GM19351 (cell line): ENCODE measurements at regions not wholly inside any gene's neighbourhood (a gene's known extent, or its start where the extent isn't known, plus 50 kb on each side); places are given as distances from the start of the nearest gene placed in this dataset.
"Not testable (repeated sequence)": the region's sequence is repeated elsewhere in the genome, so short reads cannot be mapped to it uniquely, and the experiment has no call there.

Experiments used
- ATAC-seq: cut with Tn5 transposase; IDR thresholded peaks from one replicate; pipeline ENCODE4 v1.9.1; 2021; ENCODE audit warnings: mild to moderate bottlenecking, moderate library complexity; ENCODE audit not compliant: unreplicated experiment

DNA sequence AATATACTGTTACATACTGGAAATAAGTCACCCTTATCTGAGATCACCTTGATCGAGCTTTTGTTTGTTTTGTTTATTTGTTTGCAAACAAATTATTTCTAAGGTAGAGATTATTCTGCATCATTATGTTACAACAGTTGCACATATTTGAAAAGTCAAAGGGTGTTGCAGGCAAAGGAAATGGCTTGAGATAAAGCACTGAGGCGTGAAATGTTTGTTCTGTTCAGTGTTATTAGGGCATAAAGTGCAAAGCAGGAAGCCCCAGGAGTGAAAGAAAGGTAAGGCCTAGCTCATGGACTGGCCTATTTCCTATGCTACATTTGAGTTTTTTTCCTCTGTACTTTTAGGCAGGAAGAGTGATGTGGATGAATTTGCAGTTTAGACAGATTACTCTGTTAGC, 1815.6 kb upstream of the LRRTM1 start:
- ATAC-seq: no peak

DNA sequence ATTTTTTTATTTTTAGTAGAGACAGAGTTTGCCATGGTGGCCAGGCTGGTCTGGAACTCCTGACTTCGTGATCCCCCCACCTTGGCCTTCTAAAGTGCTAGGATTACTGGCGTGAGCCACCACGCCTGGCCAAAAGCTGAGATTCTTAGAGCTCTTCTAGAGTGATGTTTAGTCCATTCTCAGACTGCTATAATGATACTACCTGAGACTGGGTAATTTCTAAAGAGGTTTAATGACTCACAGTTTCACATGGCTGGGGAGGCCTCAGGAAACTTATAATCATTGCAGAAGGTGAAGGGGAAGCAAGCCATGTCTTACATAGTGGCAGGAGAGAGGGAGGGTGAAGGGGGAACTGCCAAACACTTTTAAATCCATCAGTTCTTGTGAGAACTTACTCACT, 1804.9 kb upstream of the LRRTM1 start:
- ATAC-seq: no peak

DNA sequence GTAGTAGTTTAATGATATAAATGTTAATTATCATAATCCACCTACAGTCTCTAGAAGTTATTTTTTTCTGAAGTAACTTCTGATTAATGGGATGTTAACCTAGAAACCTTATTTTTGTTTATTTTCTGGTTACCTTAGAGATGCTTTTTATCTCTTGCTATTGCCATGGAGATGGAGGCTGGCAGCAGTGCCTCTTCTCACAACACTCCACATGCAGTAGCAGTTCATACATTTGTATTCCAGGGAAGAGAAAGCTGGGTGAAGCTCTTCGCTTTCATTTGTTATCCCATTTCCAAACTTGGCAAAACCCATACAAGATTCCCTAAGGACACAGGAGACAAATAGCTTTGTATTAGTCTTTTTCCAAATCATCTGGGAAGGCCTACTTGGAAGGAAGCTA, 1794.1 kb upstream of the LRRTM1 start:
- no peak for ATAC-seq

DNA sequence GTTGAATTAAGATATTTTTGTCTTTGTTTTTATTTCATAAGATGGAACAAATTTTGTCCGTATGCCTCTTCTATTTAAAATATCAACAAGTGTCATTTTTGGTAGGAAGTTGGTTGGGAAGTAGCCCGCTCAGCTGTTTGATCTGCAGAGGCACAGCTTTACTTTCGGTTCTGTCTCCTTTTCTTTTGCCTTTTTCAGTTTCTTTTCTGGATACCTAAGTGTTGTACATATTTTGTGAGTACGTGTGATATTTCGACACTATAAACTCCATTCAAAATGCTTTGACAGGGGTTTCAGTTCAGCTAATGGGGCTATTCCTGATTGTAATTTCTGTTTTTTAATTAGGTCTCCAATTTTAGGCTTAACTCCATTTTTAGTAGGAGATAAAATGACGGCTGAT, 1785.0 kb upstream of the LRRTM1 start:
- ATAC-seq: no peak

DNA sequence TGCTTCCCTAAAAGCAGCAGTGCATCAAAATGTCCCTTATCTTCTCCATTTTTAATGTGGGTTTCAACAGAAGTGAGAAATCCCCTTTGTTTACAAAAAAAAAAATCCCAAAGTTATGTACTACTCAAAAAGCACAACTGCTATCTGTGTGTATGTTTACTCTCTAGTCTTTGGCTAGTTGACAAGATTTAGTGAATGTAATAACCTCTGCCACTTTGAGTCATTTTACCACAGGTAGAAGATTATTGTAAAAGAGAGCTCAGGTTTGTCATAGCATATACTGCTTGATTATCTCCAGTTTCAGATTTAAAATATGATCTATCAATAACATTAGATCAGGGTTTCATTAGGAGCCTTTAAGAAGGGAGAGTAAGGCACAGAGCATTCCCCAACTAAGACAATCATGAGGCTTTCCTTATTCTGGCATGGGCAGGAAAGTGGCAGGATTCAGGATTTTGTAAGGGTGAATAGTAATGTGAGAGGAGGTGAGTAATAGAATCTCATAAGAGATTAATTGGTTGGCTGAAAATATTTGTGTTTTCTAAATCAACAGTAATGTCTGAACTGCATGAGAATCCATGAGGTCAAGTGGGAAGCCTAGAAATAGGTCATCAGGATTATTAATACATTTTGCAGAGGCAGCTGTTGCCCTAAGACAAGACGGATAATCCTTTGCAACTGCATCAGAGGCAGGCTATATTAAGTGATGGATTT, 1780.3 kb upstream of the LRRTM1 start:
- no peak for ATAC-seq

DNA sequence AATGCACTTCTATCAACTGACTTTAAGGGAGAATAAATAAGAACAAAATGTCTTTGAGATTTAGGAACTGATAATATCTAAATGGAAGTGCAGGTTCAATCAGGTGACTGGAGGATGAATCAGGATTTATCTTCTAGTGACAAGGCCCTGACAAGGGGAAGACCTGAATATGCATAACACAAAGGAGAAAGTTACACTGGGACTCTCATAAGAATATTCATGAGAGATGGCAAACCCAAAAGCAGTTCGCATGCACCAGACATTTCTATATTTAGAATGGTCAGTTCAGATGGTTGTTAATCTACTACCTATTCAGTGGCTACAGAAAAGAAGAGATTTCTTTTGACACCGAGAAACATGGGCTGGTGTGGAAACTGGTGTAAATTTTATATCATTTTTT, 1771.3 kb upstream of the LRRTM1 start:
- ATAC-seq: no peak

DNA sequence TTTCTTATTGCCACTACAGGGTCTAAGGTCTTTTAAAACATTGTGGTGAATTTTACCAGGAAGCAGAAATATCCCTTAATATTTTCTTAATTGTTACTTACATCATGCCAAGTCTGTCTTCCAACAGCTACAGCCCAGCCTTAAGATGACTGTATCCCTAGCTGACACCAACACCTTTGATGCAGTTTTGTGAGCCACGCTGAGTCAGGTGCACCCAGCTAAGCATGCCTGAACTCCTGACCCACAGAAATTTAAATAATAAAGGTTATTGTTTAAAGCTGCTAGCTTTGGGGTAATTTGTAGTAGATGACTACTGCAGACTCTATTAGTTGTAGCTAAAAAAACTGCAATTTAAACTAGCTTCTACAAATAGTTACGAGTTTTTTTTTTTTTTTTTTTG, 1757.9 kb upstream of the LRRTM1 start:
- ATAC-seq: no peak

DNA sequence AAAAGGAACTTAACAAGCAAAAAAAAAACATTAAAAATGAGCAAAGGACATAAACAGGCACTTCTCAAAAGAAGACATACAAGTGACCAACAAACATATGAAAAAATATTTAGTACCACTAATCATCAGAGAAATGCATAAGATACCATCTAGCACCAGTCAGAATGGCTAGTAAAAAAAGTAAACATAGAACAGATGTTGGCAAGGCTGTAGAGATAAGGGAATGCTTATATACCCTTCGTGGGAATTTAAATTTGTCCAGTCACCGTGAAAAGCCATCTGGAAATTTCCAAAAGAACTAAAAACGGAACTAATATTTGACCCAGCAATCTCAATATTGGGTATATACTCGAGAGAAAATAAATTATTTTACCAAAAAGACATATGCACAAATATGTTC, 1751.3 kb upstream of the LRRTM1 start:
- ATAC-seq: no peak

- no peak for ATAC-seq
Measured at GRCh38 chr2:82043867-82044266, 1739.3 kb upstream of the LRRTM1 start.

DNA sequence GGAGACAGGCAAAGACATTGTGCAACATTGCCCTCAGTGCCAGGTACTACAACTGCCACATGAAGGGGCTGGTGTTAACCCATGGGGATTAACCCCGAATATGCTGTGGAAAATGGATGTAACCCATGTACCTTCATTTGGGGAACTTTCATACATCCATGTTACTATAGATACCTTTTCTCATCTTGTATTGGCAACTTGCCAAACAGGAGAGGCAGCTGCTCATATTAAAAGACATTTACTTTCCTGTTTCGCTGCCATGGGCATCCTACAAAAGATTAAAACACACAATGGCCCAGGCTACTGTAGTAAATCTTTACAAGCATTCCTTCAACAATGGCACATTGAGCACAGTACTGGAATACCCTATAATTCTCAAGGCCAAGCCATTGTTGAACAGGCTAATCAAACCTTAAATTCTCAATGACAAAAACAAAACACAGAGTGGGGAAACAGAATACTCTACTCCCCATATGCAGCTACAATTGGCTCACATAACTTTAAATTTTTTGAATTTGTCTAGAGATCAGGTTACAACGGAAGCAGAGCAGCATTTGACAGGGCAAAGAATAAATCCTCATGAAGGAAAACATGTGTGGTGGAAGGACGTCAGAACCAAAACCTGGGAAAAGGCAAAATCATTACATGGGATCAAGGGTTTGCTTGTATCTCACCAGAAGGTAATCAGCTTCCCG, 1723.5 kb upstream of the LRRTM1 start:
- ATAC-seq: no peak

GRCh38 chr2:82023710-82024109, 1719.2 kb upstream of the LRRTM1 start:
- ATAC-seq: no peak

DNA sequence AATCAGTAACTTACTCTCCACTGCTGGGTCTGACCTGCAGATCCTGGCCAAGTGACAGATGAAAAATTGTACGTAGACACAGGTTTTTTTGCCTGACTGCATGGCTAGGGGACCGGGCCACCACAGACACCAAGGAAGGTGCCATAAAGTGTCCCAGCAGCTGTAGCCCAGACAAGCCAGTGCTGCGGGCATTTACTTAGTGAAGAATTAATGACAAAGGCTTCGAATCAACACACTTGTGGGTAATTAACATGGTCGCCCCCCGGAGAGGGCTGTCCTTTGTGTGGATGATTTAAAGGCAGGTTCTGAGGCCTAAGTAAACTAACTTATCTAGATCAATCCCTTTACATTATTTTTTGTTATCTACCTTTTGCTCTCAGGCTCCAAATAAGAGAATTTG, 1709.1 kb upstream of the LRRTM1 start:
- ATAC-seq: no peak

- ATAC-seq: no peak
Measured at GRCh38 chr2:82007071-82007664, 1702.6 kb upstream of the LRRTM1 start.

DNA sequence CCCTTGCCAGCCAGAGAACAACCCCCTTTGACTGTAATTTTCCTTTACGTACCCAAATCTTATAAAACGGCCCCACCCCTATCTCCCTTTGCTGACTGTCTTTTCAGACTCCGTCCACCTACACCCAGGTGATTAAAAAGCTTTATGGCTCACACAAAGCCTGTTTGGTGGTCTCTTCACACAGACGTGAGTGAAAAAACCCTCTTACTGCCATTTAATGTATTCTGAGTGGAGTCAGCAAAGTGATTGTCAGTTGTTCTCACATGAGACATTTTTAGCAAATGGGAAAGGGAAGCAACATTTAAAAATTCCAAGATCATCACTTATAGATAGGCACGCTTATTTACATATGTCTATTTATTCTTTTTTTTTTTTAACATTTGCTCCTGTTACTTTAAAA, 1701.3 kb upstream of the LRRTM1 start:
- ATAC-seq: not testable (repeated sequence)

- ATAC-seq: no peak
Measured at GRCh38 chr2:82001614-82002013, 1697.1 kb upstream of the LRRTM1 start.

GRCh38 chr2:82000606-82001005, 1696.1 kb upstream of the LRRTM1 start:
- no peak for ATAC-seq

DNA sequence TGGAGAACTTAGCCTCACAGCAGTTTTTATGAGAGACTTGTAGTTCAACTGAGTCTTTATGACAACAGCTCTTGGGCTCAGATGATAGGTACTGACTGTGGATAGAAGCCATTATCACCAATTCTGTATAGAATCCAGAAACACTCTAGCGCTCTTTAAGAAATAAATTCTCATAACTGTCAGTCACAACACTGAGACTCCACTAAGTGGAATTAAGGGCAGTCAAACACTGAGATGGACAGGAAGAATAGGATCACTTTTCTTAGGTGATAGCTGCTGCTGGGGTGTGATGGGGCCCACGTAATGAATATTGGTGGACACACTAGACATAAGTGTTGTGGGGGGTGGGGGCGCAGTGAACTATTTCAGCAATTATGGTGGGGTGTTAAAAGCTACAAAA, 1691.8 kb upstream of the LRRTM1 start:
- ATAC-seq: no peak

DNA sequence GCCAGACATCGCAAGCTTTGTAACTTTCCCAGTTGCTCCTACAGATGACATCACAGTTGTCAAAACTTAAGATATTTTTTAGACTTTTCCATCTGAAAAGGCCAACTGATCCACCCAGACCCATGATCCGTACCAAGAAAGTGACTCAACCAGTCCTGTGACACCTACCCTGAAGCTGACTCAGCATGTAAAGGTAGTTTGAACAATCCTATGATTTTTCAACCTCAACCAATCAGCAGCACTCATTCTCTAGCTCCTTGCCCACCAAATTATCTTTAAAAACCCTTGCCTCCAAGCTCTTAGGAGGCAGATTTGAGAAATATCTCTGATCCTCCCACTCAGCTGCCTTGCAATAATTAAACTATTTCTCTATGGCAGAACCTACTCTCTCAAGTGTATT, 1686.7 kb upstream of the LRRTM1 start:
- no peak for ATAC-seq

- ATAC-seq: no peak
Measured at GRCh38 chr2:81987370-81987769, 1682.8 kb upstream of the LRRTM1 start.

DNA sequence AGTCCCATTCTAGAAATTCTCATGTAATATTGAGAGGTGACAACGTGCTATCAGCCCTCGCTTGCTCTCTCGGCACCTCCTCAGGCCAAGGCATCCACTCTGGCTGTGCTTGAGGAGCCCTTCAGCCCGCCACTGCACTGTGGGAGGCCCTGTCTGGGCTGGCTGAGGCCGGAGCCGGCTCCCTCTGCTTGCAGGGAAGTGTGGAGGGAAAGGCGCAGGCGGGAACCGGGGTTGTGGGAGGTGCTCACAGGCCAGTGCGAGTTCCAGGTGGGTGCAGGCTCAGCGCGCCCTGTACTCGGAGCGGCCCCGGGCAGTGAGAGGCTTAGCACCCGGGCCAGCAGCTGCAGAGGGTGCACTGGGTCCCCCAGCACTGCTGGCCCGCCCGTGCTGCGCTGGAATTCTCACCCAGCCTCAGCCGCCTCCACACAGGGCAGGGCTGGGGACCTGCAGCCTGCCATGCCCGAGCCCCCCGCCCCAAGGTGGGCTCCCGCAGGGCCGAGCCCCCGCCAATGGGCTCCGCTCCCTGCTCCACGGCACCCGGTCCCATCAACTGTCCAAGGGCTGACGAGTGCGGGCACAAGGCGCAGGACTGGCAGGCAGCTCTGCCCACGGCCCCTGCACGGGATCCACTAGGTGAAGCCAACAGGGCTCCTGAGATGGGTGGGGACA, 1680.6 kb upstream of the LRRTM1 start:
- ATAC-seq: no peak

DNA sequence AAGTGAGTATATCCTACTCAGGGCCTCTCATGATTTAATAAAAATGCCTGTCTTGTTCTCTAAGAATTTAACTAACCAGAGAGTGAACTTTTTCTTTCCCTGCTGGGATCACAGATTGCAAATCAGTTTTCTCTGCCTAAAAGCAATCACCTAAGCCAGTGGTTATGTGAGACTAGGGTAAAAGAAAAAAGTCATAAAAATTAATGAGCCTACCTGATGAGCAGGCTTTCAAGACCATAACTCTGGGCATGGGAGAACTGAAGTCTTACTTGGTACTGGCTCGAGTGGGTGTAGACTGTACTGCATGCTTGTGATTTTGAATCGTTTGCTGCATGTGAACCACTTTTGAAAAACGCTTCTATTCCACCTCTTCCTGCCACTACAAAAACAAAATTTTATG, 1677.0 kb upstream of the LRRTM1 start:
- ATAC-seq: no peak

DNA sequence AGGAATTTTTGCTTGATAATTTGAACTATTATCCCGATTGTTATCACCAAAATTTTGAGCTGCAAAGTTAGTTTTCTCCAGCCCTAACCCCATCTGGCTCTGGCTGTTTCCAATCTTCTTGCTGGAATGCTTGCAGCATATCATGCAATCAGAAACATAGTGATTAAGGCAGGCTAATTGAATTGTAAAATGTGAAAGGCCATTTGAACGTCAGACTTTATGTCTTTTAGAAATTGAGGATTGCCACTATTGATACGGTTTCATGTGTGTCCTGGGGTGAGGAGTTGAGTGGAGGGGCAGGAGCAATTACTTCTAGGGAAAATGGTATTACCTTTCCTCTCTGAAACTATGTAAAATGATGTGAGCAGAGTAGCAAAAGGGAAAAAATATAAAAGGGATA, 1674.5 kb upstream of the LRRTM1 start:
- ATAC-seq: no peak
